Loucy (cell line): ENCODE measurements at regions not wholly inside any gene's neighbourhood (a gene's known extent, or its start where the extent isn't known, plus 50 kb on each side); places are given as distances from the start of the nearest gene placed in this dataset.

Source experiments
- H2AFZ ChIP-seq: fragments of 200-600 bp; sonication (generic); 2 replicates; pipeline ENCODE4 v1.6.0; 2016; ENCODE audit warnings: antibody characterized with exemption, mild to moderate bottlenecking, low read length, moderate library complexity
- H3F3A ChIP-seq: fragments of 200-600 bp; 2 replicates; pipeline ENCODE4 v1.6.0; 2016; ENCODE audit warnings: antibody characterized with exemption, low read depth, mild to moderate bottlenecking
- H3K27me3 ChIP-seq: fragments of 200-600 bp; sonication (generic); 2 replicates; pipeline ENCODE4 v1.6.1; 2014; ENCODE audit warnings: low read length, mild to moderate bottlenecking; ENCODE audit not compliant: insufficient read depth, poor library complexity, severe bottlenecking
- H3K36me3 ChIP-seq: fragments of 200-600 bp; sonication (generic); 2 replicates; pipeline ENCODE4 v1.6.1; 2016; ENCODE audit warnings: low read length; ENCODE audit not compliant: insufficient read depth
- H3K4me1 ChIP-seq: fragments of 200-600 bp; sonication (generic); 2 replicates; pipeline ENCODE4 v1.5.1; 2014; ENCODE audit warnings: low read length, mild to moderate bottlenecking; ENCODE audit not compliant: insufficient read depth, poor library complexity, severe bottlenecking
- H3K4me2 ChIP-seq: fragments of 200-600 bp; sonication (generic); 2 replicates; pipeline ENCODE4 v1.6.0; 2014; ENCODE audit warnings: antibody characterized with exemption, low read length, low read depth, mild to moderate bottlenecking; ENCODE audit not compliant: poor library complexity, severe bottlenecking
- H3K4me3 ChIP-seq: fragments of 200-600 bp; sonication (generic); 2 replicates; pipeline ENCODE4 v1.5.1; 2014; ENCODE audit warnings: low read length, mild to moderate bottlenecking, mixed read lengths; ENCODE audit not compliant: poor library complexity, severe bottlenecking
- H3K79me2 ChIP-seq: fragments of 200-600 bp; sonication (generic); 2 replicates; pipeline ENCODE4 v1.6.1; 2014; ENCODE audit warnings: low read length; ENCODE audit not compliant: insufficient read depth
- H3K9ac ChIP-seq: fragments of 200-600 bp; sonication (generic); 2 replicates; pipeline ENCODE4 v1.6.0; 2014; ENCODE audit warnings: mild to moderate bottlenecking, low read depth, low read length, moderate library complexity; ENCODE audit not compliant: poor library complexity, severe bottlenecking
- H3K9me2 ChIP-seq: fragments of 200-600 bp; sonication (generic); replicated peaks from 2 replicates; pipeline ENCODE4 v1.6.1; 2016; ENCODE audit warnings: low read depth, low read length, mixed read lengths
- H3K9me3 ChIP-seq: fragments of 200-600 bp; sonication (generic); 2 replicates; pipeline ENCODE4 v1.6.1; 2014; ENCODE audit warnings: mild to moderate bottlenecking, antibody characterized with exemption, low read length, low read depth; ENCODE audit not compliant: insufficient read depth
- H4K20me1 ChIP-seq: fragments of 200-600 bp; sonication (generic); 2 replicates; pipeline ENCODE4 v1.6.0; 2014; ENCODE audit warnings: antibody characterized with exemption, low read length, mild to moderate bottlenecking; ENCODE audit not compliant: insufficient read depth, poor library complexity, severe bottlenecking
- CTCF ChIP-seq: fragments of 200-600 bp; sonication (generic); conservative IDR thresholded peaks from 2 replicates; pipeline ENCODE4 v1.5.1; 2014; ENCODE audit warnings: mild to moderate bottlenecking, antibody characterized with exemption, low read length
- EZH2phosphoT487 ChIP-seq: fragments of 200-600 bp; IDR thresholded peaks from 2 replicates; pipeline ENCODE4 v1.6.1; 2018; ENCODE audit warnings: antibody characterized with exemption, mild to moderate bottlenecking, moderate library complexity, borderline replicate concordance

DNA sequence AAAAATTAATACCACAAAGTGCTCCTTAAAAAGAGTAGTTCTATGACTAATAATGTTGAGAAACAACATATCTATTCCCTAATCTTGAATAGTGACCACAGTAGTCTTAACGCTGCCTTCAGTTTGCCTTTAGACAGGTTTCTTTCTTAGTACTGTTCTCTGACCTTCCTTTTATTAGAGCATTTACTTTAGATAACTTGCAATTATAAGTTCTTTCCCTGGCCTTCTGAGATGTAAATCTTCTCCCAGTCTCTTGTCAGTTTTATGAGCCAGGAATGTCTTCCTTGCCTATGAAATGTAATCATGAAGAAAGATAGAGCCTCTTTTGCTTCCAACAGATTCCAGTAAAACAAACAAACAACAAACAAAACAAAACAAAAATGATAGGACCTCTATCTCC is 1119.8 kb upstream of the LRRTM3 start:
- no peaks in the 10 kb centered on the region for H4K20me1 ChIP-seq
- no peak overlapping the region for H3K4me2 ChIP-seq
- no peak overlapping the region for H3K9ac ChIP-seq
- H3K4me3 ChIP-seq, result no peak overlapping the region
- H3F3A ChIP-seq, result no peaks in the 10 kb centered on the region
- H3K9me2 ChIP-seq, result no peaks in the 10 kb centered on the region
- H3K27me3 ChIP-seq, result no peaks in the 10 kb centered on the region
- H3K79me2 ChIP-seq, result no peaks in the 10 kb centered on the region
- no peaks in the 10 kb centered on the region for H3K36me3 ChIP-seq
- H2AFZ ChIP-seq, result no peak overlapping the region
- no peaks in the 10 kb centered on the region for H3K4me1 ChIP-seq
- no peaks in the 10 kb centered on the region for H3K9me3 ChIP-seq
- no peak for TF ChIP-seq EZH2phosphoT487
- no peak for TF ChIP-seq CTCF

GRCh38 chr10:65808687-65809333 is 1117.0 kb upstream of the LRRTM3 start:
- no peak overlapping the region for H3K9ac ChIP-seq
- no peaks in the 10 kb centered on the region for H3K9me2 ChIP-seq
- H4K20me1 ChIP-seq, result no peaks in the 10 kb centered on the region
- no peak overlapping the region for H2AFZ ChIP-seq
- H3K27me3 ChIP-seq, result no peaks in the 10 kb centered on the region
- H3K36me3 ChIP-seq, result no peaks in the 10 kb centered on the region
- no peak overlapping the region for H3K4me2 ChIP-seq
- H3K79me2 ChIP-seq, result no peaks in the 10 kb centered on the region
- no peaks in the 10 kb centered on the region for H3F3A ChIP-seq
- no peak for TF ChIP-seq CTCF
- no peak for TF ChIP-seq EZH2phosphoT487
- no peaks in the 10 kb centered on the region for H3K9me3 ChIP-seq
- H3K4me1 ChIP-seq, result no peaks in the 10 kb centered on the region
- no peak overlapping the region for H3K4me3 ChIP-seq

GRCh38 chr10:65811931-65812525 is 1113.8 kb upstream of the LRRTM3 start:
- no peak overlapping the region for H3K4me2 ChIP-seq
- no peak overlapping the region for H3K4me3 ChIP-seq
- H3K27me3 ChIP-seq, result no peaks in the 10 kb centered on the region
- TF ChIP-seq EZH2phosphoT487 (no peak), CTCF (no peak)
- H4K20me1 ChIP-seq, result no peaks in the 10 kb centered on the region
- H3K9ac ChIP-seq, result no peak overlapping the region
- no peak overlapping the region for H2AFZ ChIP-seq
- no peaks in the 10 kb centered on the region for H3K4me1 ChIP-seq
- no peaks in the 10 kb centered on the region for H3K9me3 ChIP-seq
- H3F3A ChIP-seq, result no peaks in the 10 kb centered on the region
- no peaks in the 10 kb centered on the region for H3K9me2 ChIP-seq
- no peaks in the 10 kb centered on the region for H3K36me3 ChIP-seq
- H3K79me2 ChIP-seq, result no peaks in the 10 kb centered on the region
